GM21515 (cell line): ENCODE measurements at regions not wholly inside any gene's neighbourhood (a gene's known extent, or its start where the extent isn't known, plus 50 kb on each side); places are given as distances from the start of the nearest gene placed in this dataset.

Experiments used
- ATAC-seq: cut with Tn5 transposase; IDR thresholded peaks from one replicate; pipeline ENCODE4 v1.9.1; 2021; ENCODE audit not compliant: unreplicated experiment

DNA sequence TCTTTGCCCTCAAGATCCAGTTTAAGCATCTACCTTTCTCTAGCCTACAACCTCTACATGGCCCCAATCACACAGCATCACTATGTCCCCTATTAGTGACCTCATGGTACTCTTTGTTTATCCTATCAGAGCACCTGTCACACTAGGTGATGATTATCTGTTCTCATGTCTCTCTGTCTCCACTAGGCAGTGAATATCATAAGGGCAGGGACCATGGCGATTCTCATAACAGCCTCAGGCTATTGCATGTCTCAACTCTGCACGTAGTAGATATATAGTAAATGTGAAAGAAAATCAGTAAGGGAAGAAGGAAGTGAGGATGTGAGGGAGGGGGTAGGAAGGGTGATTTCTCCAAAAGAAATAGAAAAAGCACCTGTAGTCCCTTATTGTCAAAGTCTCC lies 311.0 kb downstream of the NSG2 start:
- no peak for ATAC-seq

DNA sequence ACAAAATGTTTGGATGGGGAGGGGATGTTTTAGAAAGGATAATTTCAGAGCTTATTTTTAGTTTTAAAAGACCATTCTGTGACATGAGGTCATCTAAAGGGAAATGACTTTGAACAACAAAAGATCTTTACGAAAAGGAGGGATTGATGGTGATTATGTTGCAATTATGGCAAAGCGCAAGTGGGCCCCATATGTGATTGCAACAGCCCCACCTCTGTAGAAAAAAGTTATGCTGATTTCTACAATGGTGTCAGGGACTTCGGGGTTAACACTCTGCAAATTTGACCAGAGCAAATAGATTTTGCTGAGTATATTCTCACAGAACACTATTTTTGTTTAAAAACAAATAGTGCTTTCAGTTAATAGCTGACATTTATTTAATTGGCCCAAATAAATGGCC lies 312.8 kb downstream of the NSG2 start:
- no peak for ATAC-seq

DNA sequence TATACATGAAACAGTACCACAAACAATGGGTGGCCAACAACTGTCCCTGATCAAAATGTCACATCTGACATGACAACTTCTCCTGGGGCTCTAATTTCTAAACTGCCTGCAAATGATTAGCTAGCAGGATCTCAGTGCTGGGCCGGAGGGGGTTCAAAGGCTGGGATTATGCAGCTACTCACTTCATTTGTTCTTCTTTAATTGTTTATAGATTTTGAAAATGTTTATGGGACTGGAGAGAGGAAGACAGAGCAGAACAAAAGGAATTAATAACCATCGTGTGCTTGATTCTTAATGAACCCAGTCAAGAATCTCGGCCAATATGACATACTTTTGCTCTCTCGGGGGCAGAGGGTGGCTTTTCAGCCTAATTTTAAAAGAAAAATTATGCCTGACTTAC lies 313.6 kb downstream of the NSG2 start:
- no peak for ATAC-seq

DNA sequence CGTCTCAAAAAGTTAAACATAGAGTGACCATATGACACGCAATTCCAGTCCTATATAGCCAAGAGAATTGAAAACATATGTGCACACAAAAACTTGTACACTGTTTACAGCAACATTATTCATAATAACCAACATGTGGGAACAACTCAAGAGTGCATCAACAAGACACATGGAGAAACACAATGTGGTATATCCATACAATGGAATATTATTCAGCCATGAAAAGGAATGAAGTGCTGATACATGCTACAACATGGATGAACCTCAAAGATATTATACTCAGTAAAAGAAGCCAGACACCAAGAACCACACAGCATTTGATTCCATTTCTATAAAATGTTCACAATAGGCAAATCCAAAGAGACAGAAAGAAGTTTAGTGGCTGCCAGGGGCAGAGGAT lies 317.0 kb downstream of the NSG2 start:
- no peak for ATAC-seq

DNA sequence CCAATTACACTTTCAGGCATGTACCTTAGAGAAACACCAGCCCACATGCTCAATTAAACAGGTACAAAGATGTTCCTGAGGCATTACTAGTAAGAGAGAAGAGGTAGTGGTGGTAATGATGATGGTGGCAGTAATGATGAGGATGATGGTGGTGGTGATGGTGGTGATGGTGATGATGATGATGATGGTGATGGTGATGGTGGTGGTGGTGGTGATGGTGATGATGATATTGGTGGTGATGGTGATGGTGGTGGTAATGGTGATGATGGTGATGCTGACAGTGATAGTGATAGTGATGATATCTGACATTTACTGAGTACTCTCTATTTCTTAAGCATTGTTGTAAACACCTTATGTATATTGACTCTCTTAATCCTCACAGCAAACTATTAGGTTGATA lies 318.4 kb downstream of the NSG2 start:
- ATAC-seq: no peak

DNA sequence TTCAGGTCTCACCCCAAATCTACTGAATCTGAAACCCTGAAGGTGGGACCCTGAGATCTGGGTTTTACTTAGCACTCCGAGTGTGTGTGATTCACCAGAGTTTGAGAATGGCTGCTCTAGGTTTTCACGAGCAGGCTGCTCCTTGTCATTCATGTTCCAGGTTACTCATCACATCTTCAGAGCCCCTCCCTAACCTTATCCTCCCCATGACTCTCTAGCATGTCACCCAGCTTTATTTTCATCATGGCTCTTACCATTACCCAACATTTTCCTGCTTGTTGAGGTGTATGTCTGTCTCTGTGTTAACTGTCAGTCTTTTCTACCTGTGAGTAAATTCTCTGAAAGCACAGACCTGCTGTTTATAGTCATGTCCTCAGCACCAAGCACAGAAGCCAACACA lies 319.2 kb downstream of the NSG2 start:
- ATAC-seq: no peak

DNA sequence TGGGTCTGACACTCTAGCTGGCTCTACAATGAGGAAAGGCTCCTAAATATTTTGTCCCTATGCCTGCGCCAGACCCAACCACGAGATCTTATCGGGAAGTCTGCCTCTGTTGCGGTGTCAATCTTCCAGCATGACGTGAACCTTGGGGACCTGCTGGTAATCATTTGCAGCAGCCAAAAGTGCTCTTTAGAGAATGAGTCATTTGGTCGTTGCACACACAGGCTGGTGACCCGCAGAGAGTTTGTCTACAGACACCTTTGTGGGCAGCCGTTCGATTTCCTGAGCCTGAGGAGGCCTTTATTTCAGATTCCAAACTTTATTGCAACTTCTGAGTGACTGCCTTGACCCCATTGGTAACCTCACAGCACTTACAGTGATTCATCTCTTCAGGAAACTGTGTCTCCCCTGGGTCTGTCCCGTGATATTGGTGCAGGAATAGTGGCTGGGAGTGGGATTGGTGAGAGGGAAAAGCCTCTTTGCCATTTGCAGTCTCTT lies 326.1 kb downstream of the NSG2 start:
- no peak for ATAC-seq

DNA sequence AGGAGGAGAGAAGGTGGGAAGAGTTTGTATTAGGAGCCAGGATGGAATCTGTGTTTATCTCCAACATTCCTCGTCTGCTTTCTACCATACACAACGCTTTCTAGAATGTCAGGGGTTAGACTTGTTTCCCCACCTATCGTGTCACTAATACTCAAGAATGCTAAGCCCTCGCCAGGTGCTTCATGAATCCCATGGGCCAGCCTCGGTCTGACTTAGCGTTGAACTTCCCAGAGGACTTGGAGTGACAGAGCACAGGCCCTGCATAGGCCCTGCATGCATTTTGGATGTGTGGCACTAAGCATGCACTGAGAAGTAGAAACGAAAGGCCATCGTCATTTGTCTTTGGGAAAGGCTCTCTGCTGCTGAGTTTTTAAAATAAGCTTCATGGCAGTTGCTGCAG lies 328.7 kb downstream of the NSG2 start:
- ATAC-seq: no peak

DNA sequence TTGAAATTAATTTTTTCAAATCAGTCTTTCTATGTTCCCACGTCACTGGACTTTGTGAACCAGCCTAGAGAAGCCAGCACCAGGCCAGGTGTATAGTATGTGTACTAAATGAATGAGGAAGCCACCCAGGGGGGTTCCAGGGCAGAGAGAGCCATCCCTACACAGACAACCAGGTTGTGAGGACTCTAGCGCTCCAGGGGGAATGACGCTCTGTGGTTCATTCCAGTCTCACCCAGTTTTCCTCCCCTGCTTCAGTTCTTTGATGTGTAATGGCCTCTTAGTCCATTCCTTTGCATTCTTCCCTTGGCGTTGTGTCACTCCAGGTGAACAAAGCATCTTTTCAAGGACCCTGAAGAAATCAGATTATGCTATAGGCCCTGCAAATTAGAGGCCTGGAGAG lies 330.6 kb downstream of the NSG2 start:
- ATAC-seq: no peak

DNA sequence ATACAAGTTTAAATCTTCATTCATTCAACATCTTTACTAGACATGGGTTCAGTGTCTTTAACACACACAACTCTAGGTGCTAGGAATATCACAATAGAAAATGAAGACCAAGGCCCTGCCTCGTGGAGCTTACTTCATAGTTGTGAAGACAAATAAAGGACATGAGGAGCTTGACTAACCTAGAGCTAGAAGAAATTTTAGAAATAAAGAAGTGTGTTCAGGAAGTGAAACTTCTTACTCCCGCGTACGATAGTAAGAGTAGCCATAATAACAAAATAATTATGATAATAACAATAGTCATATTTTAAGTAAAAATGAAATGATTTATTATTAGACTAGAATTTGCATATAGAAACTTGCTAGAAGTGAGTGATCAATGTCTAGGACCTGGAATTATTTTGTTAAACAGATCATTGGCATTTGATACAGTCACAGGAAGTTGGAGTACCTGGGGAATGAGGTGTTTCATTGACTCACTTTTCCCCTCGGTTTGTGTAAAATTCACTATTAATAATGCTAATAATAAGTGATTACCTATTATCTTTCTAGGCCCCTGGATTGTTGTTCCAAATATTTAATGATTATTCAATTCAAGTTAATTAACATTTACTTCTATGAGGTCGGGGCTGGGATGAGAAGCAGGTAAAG lies 331.3 kb downstream of the NSG2 start:
- ATAC-seq: no peak

DNA sequence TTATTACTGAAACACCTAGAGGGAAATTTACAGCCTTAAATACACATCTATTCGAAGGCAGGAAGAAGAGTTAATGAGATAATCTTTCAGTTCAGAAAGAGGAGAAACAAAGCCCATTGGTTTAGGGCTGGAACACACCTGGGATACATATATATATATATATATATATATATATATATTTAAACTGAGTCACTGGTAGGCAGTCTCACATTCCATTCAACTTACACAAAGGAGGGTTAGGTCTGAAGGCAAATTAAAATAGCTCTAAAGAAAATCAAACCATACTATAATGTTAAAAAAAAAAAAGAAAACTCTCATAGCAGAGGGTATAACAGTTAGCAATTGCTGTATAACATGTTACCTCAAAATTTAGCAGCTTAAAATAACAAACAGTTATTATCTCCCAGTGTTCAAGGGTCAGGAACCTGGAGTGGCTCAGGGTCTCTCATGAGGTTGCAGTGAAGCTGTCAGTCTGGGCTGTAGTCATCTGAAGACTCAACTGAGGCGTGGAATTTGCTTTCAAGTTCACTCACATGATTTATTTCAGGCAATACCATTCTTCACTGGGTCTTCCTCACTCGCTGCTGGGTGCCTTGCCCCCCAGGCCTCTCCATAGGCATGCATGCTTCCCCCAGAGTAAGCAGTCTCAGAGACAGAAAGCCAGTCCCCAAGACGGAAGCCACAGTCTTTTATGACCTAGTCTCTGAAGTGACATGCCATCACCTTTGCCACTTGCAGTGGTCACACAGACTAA lies 332.8 kb downstream of the NSG2 start:
- no peak for ATAC-seq

DNA sequence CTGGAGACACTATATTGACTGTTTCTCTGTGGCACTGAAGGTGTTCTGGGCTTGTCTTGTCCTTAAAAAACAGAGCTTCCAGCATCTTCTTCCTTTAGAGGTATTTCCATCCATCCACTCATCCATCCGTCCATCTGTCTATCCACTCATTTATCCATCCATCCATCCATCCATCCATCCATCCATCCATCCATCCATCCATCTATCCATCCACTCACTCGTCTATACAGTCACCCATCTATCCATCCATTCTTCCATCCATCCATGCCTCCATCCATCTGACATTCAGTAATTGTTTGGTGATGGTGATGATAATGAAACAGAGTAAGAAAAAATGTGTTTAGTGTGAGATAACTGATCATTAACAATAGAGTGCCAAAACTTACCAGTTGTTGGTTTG lies 334.8 kb downstream of the NSG2 start:
- ATAC-seq: no peak

DNA sequence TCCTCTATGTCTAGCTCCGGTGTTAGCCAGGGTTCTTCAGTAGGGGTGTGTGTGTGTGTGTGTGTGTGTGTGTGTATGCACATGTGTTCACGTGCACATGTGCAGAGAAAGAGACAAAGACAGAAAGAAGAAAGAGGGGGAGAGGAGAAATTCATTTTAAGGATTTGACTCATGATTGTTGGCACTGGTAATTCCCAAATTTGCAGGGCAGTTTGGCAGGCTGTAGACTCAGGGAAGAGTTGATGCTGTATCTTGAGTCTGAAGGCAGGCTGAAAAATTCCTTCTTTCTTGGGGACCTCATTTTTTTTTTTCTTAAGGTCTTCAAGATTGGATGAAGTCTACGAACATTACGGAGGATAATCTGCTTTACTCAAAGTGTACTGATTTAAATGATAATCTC lies 335.7 kb downstream of the NSG2 start:
- ATAC-seq: no peak

DNA sequence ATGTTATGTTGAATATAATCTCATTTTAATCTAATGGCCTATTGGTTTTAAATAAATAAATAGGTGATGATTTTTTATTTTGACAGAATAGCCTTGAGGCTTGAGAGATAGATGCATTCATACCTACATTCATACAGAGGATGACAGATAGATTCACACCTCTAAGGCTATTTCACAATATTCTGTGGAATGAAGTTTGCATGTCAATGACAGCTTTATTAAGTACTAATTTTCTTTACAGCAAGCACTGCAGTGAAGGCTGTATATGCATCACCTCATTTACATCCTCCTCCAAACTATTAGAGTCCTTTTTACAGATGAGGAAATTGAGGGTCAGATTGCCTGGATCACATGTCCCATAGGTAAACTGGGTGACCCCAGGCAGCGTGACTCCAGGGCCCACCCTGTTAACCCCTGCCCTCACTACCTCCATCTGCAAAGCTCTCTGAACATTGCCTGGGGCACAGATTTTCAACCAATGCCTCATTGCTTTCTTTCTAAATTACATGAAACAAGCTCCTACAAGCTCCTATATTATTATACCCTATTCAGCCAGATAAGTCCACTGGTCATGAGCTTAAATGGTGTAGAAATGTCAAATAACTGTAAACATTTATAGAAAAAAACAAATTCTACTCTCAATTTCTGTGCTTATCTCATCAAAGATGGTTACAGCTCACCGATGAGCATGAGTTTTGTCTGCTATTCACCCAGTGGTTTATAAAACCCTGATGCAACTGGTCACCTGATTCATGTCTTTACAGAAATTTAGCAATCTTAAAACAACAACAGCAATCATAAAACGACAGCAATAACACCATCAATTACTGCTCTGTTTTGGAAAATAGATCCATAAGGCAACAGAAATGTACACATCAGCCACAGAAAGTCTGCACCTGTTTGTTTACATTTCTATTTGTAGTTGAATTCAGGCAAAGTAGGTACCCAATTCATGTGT lies 338.0 kb downstream of the NSG2 start:
- no peak for ATAC-seq

DNA sequence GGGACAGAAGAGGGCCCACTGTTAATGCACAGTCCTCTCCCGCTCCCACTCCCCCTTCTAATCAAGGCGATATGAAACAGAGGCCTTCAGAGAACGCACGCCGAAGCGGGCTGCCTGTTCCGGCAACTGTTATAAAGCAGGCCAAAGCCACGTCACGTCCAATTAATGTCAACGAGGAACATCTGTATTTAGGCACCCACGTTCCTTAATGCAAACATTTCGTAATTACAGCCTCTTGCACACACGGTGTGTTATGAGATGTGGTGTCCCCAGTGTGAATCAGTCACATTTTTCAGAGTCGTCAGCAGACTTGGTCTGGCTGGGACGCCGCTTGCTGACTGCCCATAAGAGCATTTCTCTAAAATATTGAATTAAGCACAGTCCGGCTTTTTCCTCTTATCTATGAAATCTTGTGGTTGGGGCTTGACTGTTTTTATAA lies 339.0 kb downstream of the NSG2 start:
- ATAC-seq: no peak

DNA sequence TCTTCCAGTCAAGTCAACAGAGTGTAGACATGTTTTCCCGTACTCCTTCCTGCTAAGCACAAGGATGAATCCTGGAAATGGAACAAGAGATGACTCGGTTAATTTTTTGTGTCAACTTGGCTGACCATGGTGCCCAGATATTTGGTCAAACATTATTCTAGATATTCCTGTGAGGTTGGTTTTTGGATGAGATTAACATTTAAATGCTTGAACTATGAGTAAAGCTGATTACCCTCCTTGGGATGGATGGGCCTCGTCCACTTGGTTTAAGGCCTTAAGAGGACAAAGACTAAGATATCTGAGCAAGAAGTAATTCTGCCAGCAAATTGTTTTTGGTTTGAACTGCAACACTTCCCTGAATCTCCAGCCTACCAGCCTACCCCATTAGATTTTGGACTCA lies 338.1 kb upstream of the MSX2 start:
- ATAC-seq: no peak

DNA sequence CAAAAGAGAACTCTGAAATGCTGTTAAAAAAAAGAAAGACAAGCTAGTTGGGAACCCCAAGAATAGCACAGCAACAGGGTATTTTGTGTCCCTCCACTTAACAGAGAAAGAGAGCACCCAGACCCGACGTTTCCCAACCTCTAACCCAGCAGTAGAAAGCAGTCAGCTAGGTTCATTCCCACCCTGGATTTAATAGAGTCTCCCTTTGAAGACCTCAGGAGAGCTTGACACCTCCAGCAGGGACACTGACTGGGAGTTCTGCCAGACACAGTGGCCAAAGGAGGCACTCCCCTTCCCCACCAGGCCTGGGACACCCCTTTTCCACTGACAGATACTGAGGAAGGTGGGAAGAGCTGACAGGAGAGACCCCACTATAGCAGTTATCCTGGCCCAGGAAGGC lies 337.5 kb upstream of the MSX2 start:
- ATAC-seq: no peak

DNA sequence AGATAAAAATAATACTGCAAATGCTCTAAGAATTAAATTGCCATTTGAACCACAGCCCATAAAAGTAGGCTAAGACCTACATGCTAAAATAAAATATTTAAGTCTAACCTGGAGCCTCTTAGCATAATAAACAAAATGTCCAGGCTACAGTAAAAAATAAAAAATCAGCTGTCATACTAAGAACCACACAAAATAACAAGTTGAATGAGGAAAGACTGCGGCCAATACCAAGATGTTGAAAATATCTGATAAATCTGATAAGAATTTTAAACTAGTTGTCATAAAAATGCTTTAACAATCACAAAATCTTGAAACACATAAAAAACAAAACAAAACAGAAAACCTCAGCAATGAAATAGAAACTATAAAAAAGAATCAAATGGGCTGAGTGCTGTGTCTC lies 336.9 kb upstream of the MSX2 start:
- ATAC-seq: no peak

DNA sequence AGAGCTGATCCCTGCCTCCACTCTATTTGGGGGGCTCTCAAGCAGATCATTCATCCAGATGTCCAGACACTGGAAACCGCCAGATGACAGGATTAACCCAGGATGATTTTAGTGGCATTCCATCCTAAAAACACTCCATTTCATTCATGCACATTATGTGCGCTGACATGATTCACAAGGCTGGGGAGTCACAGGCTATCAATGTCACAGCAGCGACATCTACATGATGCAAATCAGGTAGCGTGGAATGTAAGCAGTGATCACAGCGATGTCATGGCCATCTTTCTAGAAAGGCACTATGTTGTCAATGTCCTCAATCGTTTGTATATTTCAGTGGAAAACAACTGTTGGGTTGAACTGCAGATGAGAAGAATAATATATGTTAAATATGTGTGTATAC lies 331.5 kb upstream of the MSX2 start:
- ATAC-seq: no peak

DNA sequence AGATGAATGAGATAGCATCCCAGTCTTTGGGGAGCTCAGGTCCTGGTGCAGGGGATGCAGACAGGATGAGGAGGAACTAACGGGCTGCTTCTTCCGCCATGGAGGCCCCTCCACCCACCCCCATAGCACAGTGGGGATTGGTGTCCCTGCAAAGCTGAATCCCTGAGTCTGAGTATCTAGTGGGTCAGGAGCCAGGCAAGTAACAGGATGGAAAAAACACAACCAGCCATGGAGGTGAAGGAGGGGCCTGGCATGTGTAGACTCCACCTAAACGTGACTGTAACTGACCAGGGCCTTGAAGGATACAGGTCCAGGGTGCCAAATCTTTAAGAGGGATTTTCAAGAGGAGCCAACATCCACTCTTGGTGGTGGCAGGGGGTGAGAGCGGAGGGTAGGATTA lies 327.8 kb upstream of the MSX2 start:
- ATAC-seq: no peak

DNA sequence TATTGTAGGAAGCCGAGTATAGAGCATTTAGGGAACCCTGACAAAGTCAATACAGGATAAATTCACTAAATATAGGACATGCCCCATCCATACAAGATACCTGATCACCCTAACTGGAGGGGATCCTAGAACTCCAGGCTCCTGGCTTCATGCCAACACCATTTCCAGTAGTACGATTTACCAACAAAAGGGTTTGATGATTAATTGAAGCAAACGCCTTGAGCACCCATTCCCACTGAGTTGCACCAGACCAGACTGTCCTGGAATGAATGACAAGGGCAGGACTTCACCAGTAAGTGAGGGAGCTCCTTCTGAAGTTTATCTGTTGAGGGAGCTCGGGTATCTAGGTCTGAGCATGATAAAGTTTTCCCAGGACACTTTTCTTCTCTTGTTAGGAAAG lies 327.2 kb upstream of the MSX2 start:
- ATAC-seq: no peak

DNA sequence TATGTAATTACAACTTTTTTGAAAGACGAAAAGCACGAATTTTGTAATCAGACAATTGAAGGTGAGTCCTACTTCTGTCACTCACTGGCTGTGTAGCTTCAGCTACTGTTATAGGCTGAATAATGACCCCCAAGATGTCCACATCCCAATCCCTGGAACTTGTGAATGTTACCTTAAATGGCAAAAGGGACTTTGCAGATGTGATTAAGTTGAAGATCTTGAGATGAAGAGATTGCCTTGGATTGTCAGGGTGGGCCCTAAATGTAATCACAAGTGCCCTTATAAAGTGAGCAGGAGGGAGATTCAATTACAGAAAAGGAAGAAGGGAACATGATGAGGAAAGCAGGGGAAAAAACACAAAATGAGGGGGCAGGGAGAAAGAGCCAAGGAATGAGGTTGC lies 326.2 kb upstream of the MSX2 start:
- ATAC-seq: no peak
